HG03139 (cell line): ENCODE measurements at regions not wholly inside any gene's neighbourhood (a gene's known extent, or its start where the extent isn't known, plus 50 kb on each side); places are given as distances from the start of the nearest gene placed in this dataset.

Experiments
- ATAC-seq: cut with Tn5 transposase; IDR thresholded peaks from one replicate; pipeline ENCODE4 v1.9.1; 2021; ENCODE audit not compliant: unreplicated experiment

DNA sequence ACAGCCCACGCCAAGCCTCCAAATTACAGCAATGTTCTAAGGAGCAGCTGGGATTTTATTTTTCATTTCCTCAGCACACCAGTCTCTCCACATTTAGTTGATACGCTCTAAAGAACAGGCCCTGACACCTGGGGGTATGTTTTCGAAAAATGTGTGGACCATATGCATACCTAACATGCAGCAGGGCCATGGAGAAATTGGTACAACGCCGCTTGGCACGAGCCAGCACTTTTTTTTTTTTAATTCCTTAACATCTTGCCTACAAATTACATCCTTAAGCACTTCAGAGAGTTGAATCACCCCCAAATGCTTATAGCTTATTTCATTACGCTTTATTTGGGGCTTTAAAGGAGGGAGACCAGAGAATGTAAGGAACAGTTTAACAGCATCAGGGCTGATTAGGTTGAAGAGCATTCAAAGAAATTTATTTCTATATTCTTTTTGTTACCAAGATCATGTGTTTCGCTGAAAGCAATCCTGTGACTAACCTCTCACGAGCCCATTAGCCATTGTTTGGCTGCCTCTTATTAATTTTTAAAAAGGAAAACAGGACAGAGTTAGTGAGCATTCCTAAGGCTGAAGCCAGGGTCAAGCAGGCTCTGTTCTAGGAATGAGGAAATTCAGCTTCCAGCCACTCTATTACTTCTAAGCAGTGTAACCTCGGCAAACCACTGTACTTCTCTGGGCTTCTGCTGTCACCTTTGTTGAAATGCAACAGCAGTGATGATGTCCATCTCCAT is 173.8 kb downstream of the ACTL7B start:
- ATAC-seq, result no peak

DNA sequence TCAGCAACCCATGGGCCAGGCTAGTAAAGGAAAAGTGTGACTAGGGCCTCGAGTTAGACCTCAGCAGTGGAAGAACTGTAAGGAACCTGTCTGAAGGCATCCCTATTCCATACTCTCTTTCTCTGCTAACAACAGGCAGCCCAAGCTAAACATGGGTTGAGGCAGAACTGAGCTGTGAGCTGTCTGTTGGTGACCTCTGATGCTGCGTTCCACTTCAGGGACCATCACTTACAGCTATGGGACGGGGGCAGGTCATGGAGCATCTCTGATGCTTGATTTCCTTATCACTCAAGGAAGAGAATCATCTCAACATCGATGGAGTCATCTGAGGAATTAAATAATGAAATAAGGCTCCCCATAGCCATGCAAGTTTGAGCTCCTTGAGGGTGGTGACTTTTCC is 174.8 kb downstream of the ACTL7B start:
- ATAC-seq, result no peak

DNA sequence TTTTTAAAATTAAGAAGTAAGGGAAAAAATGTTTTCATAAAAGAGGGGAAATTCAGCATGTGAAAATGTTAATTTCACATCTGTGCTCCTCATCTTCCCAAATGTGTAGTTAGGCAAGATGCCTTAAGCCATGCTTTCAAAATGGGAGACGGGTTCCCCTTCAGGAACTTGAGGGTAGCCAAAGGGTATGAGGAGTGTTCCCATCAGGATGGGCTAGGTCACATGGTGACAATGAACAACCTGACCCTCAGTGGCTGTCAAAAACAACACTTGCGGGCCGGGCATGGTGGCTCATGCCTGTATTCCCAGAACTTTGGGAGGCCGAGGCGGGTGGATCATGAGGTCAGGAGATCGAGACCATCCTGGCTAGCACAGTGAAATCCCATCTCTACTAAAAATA is 178.0 kb downstream of the ACTL7B start:
- no peak for ATAC-seq

DNA sequence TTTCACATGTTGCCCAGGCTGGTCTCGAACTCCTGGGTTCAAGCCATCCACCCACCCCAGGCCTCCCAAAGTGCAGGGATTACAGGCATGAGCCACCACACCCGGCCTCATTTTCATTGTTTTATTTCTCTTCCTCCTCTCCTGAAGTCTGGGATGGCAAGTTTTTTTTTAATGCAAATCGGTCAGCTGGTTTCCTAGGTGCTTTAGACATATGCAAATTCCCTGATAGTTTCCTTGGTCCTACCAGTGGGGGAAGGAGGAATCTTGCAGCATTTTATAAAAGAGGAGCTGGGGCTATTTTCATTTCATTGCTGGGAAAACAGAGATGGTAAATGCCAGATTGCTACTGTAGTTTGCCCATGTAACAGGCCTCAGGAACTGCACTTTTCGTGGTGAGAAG is 179.4 kb downstream of the ACTL7B start:
- no peak for ATAC-seq

DNA sequence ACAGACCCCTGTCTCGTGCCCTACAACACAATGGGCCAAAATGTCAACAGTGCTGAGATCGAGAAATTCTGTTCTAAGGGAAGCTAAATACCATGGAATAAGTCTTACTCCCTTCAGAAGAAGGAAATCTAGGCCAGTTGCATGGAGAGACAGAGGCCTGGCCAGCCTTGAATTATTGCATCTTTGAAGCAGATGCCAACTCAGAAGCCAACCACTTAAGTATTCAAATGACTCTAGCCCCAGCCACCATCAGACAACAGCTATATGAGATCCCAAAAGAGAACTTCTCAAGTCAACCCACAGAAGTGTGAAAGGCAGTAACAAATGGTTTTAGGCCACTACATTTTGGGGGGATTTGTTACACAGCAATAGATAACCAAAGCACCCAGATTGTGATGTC is 180.1 kb downstream of the ACTL7B start:
- ATAC-seq, result no peak

DNA sequence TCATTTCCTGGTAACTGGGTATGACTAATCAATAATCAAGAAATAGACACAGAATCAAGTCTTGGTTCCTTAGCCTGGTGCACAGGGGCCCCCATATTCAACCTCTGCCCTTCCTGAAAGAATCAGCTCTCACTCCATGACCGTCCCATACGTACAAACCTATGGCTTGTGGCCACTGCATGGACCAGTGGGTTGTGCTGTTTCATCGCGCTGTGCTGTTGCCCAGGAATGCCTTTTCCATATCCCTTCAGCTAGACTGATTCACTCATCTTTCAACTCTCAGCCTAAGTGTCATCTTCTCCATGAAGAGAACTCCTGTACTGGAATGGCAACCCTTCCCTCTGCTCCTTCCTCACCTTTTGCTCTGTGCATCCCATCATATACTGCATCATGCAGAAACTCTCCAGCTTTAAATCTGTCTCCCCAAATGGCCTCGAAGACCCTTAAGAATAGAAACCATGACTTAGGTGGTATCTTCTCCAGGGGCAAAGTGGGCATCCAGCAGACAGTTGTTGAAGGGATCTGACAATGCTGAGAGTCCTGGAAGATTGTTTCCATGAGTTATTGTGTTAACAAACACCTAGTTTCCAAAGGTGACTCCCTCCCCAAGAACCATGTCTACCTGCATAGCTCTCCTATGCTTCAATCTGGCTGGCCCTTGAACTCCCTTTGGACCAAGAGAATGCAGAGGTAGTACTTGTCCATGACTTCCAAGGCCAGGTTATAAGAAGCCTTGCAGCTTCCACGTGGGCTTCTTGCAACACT is 180.8 kb downstream of the ACTL7B start:
- ATAC-seq, result no peak

DNA sequence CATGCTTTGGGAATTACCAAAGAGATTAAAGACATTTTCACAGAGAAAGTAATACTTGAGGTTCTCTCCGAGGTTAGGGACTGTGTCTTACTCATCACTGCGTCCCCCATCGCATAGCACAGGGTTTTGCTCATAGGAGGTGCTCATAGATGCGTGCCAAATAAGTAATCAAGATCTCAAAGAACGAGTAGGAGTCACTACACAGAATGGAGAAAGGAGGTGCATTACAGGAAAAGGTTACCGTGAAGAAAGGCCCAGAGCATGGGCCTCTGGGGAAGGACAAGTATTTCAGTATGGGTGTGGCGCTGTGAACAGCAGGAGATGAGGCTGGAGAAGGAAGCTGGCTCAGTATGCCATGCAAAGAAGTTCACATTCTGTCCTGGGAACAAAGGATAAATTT is 182.4 kb downstream of the ACTL7B start:
- no peak for ATAC-seq

DNA sequence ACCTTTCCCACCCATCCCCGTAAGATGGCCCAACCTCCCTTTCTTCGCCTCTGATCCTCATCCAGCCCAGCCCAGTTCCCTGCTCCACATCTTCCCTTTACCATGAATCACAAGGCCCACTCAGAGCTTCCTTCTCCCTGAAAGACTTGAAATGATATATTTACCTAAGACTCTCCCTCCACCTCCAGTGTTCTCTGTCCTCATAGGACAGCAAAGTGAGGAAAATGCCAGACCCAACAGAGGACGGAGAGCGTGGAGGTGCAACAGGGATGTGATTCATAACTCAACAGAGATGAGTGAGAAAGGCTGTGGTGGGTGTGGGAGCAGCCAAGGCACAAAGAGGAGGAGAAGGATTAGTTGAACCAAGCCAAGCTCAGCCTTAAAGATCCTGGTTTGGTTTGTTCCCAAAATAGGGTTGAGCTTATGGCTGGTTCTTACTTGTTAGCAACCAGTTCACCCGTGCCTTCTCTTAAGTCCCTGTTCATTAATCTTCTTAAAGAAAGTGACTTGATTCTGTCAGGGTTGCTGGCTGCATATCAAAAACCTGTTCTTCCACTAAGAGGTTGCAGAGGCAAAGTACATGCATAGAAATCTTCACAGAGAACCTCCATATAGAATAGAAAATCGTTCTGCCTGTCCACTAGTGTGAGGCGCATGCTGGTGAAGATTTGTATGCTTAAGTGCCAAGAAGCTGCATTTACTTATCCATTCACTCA is 183.2 kb downstream of the ACTL7B start:
- ATAC-seq, result no peak

DNA sequence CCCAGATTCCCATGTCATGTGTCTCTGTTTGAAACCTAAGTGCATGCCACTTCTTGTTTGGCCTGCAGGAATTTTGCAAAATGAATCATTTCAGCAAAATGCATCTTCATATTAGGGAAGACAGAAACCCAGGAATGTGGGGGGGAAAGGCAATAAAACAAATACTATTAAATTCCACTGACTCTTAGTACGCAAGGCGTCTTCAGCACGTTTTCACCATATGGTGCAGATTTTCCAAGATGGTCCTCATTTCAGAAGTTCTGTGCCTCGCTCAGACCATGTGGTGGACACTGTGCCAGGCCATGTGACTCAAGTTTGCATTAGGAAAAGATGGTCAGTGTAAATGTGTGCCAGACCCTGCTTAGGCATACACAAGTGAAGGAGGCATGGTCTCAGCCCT is 184.0 kb downstream of the ACTL7B start:
- ATAC-seq, result no peak

DNA sequence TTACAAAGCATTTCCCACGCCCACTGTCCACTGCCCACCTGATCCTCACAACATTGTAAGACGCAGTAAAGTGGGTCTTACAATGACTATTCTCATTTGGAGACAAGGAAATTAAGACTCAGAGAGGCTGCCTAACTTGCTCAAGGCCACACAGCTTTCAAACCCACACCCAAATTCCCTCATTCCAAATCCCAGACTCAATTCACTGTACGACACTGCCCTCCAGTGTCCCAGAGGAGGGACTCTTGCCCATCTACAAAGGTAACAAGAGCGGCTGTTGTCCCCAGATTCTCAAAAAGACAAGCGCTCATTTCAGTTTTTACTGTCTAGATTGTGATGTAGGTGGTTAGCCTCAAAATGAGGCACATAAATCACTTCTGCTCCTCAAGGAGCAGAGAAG is 184.6 kb downstream of the ACTL7B start:
- ATAC-seq, result no peak

DNA sequence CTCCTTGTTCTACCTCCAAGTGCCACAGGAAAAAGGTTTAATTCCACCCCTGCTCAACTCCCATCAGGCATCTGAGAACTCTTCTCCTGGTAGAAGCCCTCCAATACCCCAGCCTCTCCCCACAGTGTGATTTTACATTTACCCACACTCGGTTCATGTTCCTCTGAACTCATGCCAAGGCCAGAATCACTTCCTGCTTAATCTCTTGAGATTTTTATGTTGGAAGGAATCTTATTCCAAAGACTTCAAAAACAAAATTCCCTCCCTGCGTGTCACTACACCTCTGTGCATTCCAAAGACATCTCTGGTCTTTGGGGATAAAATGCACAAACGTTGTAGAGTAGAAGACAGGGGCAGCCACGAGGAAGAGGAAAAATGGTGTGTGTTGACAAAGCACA is 186.8 kb downstream of the ACTL7B start:
- ATAC-seq, result no peak

DNA sequence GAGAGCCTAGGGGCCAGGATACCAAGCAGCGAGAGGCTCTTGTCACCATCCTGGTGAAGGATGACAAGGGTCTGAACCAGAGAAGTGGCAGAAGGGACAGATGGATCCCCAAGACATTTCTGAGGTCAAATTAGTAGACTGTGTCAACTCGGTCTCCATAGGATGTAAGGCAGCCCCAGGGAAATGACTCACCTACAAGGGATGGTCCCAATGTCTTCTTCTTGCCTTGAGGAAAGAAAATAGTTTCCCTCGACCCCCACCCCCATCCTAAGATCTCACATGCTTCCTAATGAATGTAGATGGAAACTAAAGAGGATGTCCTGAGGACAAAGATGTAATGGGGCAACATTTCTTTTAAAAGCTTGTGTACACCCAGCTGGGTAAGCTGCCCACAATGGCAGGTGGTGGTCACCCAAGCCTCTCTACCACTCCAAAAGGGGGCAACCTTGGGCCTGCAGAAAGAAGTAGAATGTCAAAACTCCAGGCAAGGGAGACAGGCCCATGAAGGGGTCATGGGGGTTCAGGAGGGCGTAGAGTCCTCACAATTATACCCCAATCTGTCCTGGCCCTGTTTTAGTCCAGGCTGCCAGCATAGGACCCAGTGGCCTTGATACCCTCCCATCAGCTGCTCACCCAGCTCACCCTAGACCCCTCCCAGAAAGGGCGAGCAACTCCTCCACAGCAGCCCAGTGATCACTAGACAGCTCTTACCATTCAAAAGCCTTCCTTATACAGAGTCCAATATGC is 187.4 kb downstream of the ACTL7B start:
- ATAC-seq, result no peak

DNA sequence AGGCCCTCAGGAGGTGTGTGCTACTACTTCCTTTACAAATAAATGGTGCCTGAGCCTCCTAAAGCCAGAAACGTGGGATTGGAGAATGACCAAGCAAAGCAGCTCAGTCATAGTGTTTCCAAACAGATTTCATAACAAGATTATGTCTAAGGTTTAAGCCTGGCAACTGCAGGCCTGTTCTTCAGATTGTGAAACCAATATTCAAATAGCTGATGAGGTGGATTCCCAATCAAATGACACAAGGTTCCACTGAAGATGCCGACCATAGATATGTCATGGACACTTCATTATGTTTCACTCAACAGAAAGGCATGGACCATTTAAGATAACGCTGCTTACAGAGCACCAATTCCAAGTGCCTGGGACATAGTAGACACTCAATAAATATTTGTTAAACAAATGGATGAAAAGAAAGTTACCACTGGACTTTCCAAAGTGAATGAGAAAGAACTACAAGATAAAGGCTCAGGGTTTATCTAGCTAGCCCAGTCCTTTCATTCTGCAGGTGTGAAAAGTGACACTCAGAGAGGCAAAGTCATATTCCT is 189.5 kb downstream of the ACTL7B start:
- no peak for ATAC-seq

DNA sequence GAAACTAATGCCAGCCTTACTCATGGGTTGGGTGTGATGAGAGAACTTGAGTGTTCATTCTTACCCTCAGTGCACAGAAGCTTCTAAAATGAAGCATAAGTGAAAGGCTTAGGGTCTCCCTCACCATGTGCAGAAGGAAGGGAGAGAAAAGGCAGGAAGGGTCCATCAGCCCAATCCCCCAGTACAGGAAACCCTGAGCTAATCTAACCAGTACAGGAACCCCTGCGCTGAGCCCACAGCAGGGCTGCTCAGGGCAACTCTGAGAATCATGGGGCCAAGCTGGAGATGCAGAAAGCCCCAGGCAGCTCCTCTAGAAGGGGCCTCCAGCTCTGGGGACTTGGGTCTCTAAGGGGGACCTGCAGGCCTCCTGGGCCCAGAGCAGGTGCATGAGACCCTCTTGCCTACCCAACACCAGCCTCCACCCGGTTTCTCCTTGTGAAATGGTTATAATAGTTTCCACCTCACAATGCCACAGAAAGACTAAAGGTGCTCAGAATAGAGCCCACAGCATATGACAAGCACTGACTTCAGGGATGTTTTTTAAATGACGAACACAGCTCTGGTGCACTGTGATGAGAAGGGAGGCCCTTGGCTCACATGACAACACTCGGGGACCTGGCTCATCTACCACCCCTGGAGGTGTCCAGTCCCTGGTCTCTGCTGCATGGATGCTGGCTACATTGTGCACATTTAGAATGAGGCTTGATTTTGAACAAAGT is 190.1 kb downstream of the ACTL7B start:
- ATAC-seq, result no peak

DNA sequence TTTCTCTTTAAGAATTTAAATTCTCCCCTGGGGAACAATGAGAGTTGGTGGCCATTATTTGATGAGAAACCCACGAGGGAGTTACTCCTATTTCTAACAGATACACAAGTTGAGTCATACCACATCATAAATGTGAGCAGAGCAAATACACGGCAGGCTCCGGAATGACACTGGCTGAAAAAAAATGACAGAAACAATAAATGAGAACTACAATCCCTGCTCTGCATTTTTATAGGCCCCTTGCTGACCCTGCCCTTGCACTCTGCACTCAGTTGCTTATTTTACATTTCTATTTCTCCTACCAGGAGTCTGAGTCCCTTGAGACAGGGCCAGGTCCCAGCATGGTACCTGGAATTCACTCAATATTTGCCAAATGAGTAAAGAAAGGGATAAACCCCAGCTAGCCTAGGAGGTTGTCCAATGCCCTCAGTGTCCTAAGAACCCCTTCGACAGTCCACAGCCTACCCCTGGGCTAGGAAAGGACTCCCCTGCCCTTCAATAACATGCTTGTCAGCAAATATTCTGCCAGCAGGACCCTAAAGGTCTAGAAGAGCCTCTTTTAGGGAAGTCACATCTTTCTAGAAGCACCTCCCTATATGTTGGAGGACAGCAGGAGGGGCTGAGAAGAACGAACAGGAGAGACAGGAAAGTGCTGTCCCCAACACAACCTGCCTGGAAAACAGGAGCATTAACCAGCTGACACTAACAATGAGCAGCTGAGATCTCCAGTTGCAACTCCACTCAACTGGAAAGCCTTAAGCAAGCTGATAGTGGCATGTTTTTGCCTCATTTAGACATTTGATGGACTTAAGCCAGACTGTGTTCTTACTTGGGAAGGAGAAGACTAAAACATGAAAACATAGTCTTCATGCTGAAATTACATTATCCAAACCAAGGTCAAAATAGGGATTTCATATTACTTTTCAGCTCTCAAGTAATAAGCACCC is 191.2 kb downstream of the ACTL7B start:
- no peak for ATAC-seq

DNA sequence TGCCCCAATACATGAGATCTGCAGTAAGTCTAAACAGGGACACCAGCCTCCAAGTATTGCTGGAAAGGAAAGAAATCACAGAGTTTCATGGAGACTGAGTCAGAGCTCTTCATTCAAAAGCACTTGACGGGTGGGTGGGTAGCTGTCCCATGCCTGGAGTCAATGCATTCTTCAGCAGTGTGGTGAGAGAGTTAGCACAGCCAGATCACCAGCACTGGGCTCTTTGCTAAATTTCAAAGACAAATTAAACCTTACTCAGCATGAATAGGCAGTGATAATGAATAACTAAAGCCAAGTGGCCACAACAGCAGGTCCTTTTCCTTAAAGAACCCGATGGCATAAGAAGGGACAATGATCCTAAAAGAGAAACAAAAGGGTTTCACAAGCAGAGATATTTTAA is 192.4 kb downstream of the ACTL7B start:
- no peak for ATAC-seq

DNA sequence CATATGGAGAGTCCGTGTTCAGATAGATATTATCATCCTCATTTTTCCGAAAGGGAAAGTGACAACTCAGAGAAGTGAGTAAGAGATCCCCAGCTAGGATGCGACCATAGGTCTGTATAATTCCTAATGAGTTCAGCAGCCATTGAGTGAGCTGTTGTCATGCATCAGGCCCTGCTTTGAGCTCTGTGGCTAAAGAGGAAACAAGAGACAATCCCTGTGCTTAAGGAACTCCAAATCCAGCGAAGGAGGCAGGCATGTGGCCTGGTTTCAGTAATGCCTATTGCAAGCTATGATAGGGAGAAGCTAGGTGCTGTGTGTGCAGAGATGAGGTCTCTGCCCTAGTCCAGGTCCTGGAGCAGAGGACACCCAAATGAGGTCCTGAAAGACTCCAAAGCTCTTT is 192.8 kb downstream of the ACTL7B start:
- ATAC-seq, result no peak

DNA sequence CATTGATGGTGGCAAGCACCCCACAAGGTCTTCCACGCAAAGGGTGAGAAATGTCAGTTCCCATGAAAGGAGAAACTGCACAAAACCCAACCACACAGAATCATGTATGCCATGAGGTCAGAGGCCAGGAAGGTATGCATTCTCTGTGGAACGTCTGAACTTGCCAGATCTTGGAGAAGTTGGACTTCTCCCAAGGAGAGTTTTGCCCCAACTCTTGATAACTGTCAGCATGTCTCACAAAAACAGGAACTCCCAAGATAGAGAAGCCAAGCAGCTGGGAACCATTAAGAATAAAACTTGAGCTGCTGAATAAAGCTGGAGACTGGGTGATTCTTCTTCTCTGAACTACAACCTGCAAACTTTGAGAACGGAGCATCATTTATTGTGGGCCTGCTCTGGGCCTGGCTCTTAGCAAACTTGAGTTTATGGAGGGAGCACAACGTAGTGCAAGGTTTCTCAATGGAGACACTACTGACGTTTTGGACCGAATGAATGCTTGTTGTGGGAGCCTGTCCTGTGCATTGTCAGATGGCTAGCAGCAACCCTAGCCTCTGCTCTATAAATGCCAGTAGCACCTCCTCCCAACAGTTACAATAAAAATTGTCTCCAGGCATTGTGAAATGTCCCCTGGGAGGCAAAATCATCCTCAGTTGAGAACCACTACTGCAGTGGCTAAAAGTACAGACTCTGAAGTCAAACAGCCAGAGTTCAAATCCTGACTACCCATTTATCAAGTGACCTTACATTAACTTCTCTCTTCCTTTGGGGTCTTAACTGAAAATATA is 193.5 kb downstream of the ACTL7B start:
- ATAC-seq, result no peak

DNA sequence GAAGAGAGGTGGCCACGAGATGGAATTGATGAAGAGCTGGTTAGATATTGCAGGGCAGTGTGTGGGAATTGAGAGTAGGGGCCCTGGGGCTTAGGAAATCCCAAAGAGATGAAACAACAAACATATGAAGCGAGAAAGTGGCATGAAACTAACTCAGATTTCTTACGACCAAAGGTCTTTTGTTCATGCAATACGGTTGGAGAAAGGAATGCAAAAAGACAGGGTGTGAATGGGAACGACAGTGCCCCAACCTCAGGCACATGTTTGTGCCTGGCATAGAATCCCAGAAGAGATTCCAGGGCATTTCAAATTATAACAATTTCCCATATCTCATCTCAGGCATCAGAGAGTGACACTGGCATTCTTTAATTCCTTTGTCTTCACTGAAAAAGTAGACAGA is 199.2 kb downstream of the ACTL7B start:
- no peak for ATAC-seq
